ENCODE measurements at regions not wholly inside any gene's neighbourhood (a gene's known extent, or its start where the extent isn't known, plus 50 kb on each side); places are given as distances from the start of the nearest gene placed in this dataset.

GRCh38 chr15:26376243-26376642, 396.6 kb downstream of the GABRB3 start:
- no peak for TF ChIP-seq GATA3 (IDR thresholded peaks at IDR 0.05; ENCODE audit: low read depth, low read length)
- no peak for TF ChIP-seq GATA2 (IDR thresholded peaks at IDR 0.05; ENCODE audit: low read depth, low read length)

Measured in SH-SY5Y (cell line).